ENCODE measurements at regions not wholly inside any gene's neighbourhood (a gene's known extent, or its start where the extent isn't known, plus 50 kb on each side); places are given as distances from the start of the nearest gene placed in this dataset.

- ATAC-seq, result no peak
These were observed 119.3 kb upstream of the BACE2 start for GRCh38 chr21:41048623-41049022.

DNA sequence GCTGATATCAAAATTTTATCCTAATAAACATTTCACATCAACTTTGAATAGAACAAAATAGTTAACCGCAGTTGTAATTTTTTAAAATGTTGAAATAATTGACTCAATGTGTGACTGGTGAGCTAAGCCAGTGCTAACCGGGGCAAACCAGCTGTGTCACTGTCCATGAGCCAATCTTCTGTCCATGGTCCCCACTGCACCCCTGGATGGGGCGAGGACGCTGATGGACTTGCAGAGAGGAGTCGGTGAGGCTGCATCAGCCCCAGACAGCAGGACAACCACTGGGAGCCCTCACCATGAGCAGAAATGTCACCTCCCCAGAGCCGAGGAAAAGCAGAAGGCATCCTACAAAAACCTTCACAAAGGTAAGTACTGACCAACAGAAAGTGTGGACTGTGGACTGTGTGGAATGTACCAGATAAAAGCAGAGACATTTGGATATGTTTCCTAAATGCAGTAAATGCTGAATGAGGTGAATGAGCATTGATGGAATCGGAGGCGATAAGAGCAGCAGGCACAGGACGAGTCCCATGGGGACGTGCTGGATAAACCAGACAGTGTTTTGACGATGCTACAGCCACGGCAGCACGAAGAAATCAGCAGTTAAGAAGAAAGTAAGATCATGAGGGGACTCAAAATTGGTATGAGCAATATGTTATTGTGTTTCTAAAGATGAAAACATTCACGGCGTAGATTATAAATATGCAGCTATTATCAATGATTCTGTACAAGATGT lies 115.0 kb upstream of the BACE2 start:
- no peak for ATAC-seq

DNA sequence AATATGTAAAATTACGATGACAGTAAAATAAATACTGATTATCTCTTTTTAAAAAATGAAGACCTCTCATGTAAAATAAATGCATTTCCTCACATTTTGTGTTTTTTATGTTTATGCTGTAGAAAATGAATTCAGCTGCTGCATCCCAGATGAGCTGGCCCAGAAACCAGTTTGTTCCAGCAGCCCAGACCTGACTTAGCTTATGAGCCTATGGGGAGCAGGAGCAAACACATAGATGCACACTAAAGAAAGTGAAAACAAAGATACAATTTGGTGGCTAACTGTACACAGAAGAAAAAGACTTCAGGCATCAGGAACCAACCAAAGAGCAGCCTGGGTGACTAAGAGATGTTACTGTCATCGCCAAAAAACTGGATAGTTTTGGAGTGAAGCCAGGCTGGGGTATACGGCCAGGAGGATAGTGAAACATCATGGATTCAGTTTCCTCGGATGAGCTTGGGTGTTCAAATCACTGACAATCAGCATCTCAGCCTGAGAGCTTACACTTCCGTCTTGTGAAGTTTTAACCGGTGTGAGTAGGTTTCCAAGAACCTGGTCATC lies 113.9 kb upstream of the BACE2 start:
- ATAC-seq, result no peak

DNA sequence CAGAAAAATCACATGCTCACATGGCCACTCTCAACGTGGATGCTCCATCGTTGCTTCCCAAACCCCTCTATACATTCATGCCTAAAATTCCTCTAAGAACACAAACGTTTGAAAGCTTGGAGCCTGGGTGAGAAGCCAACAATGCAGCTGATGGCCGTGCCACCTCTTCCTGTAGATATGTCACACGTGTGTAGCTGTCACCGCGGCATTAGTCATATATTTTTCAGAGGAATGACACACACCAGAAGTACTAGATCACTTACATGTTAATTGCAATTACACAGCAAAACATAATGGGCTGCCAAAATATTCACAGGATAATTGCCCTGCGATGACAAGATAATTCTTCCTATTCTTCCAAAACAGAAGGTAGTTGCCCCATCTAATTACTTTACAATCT lies 112.7 kb upstream of the BACE2 start:
- ATAC-seq, result no peak

- ATAC-seq, result no peak
These were observed 108.1 kb upstream of the BACE2 start for GRCh38 chr21:41059871-41060270.

- ATAC-seq, result no peak
These were observed 106.3 kb upstream of the BACE2 start for GRCh38 chr21:41061701-41062100.

DNA sequence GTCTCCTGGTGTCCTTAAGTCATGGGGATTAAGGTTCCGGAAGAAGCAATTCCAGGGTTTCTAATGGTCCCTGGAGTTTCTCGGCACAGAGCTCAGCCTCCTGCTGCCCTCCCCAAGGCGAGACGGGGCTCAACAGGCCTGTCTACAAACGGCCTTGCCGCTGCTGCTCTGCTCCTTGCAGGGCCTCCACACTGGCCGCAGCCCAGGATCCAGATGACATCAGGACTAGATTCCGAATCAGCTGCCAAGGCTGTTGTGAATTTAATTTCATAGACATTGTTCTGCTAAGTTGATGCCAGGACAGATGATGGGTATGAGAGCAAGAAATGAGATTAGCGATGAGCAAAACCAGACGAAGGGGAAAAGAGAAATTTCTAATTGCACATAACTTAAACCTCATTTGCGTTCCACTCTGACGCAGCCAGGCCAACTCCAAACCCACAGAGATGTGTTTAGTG lies 103.6 kb upstream of the BACE2 start:
- no peak for ATAC-seq

GRCh38 chr21:41064951-41065350 lies 103.0 kb upstream of the BACE2 start:
- no peak for ATAC-seq

DNA sequence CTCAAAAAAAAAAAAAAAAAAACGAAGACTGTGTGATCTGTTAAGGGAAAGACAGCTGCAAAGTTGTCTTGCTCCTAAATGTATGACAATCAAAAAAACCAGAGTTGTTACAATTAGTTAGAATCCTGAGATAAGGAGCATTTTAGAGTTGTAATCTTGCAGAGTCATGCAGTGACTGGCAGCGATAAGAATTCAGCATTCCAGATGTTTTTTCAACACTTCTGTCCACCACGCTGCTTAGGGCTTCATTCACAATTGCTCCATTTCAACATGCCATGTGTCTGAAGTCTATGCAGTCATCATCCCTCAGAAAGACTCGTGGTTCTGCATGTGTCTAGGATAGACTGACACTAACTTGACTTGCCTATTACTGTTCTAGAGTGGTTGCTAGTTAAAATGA lies 102.4 kb upstream of the BACE2 start:
- ATAC-seq, result no peak

DNA sequence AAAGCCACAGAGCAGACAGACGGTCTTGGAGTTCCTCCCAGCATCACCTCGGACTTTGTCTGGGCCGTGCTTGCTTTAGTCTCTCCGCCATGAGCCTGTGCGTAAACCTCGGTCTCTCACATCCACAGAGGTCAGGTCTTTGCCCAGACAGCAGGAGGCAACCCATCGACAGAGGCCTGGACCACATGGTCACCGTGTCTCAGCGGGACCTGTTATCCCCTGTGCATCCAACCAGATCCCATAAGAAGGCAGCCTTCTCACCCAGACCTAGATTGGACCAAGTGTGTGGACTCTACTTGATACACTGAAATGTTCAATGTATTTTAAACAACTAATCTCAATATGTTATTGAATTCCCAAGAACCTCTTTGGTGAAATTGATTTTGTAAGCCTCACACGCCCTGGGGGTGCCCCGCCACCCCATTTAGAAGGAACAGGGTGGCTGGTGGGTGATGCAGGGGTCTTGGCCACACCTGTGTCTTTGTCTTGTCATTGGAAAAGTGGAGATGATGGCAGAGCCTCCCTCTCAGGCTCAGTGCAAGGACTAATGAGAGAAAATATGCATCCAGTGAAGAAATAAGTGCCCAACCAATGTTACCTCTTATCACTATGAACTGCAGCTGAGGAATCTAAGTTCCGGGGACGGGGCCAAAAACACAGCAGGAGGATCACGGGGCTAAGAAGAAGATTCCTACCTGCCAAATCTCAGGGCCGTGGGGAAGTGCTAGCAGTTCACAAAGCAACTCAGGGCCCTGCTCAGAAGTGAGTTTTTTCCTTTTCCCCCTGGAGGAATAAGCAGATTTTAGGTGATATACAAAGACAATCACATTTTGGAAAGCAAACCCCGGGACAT lies 101.6 kb upstream of the BACE2 start:
- no peak for ATAC-seq

GRCh38 chr21:41067709-41068108 lies 100.3 kb upstream of the BACE2 start:
- no peak for ATAC-seq

- no peak for ATAC-seq
These were observed 99.5 kb upstream of the BACE2 start for GRCh38 chr21:41068496-41068895.

GRCh38 chr21:41068967-41069642 lies 98.9 kb upstream of the BACE2 start:
- ATAC-seq, result peak; percentile 77

DNA sequence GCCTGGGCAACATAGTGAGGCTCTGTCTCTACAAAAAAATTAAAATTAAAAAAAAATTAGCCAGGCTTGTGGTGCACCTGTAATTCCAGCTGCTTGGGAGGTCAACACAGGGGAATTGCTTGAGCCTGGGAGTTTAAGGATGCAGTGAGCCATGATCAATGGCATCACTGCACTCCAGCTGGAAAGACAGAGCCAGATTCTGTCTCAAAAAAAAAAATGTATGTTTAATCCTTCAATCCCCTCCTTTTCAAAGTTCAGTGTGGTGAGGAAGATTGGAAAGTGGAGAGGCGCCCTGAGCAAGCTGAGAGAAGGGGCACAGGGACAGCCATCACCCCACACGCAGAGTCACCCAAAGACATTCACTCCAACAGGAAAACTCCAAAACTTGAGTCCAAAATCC lies 97.7 kb upstream of the BACE2 start:
- no peak for ATAC-seq

DNA sequence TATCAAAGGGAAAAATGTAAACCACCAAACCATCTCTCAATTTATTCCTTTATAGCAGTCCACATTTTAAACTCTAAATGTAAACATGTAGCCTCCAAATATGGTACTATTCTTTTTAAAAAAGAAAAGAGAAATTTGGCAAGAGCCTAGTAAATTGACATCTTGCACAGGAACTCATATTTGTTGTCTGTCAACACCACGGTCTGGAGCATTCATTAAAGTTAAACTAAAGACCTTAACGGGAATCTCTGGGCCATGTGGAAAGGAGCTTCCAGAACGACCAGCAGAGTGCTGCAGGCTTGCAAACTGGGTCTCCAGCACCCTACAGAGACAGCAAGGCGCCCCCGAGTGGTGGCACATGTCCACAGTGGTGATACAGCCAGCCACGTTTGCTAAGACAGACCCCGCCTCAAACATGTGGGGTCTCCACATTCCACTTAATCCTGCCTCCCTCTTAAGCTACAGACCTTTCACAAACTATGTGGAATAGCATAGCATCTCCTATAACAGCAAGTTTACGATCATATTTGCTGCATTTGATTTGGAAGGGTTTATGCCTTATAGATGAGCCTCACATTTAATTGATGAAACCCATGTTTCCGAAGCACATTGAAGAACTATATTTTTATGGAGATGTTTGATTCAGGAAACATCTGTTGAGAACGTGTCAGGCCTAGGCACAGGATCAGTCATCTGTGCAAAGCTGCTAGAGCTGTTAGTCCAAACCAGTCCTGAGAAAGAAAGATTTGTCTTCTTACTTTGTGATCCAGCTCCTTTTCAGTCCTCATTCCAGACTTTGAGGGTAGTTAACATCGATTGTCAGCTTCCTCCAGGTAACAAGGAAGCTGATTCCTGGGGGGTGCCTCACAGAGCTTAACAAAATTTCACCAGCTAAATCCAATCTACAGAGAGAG lies 96.4 kb upstream of the BACE2 start:
- no peak for ATAC-seq

DNA sequence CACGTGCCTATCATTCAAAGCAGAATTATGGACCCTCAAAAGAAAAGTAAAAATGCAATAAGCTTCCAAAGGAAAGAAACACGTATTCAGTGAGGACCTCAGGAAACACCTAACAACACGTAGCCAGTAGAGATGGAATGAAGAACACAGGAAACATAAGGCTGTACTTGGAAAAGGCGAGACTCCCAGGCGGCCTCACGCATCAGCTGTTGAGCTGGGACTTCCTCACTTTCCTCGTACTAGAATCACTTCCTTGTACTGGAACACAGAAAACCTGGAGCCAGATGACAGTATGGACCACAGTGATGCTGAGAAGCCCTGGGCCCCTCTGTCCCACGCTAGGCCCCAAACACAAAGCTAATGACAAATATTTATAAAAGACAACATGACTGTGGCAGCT lies 94.4 kb upstream of the BACE2 start:
- ATAC-seq, result no peak

DNA sequence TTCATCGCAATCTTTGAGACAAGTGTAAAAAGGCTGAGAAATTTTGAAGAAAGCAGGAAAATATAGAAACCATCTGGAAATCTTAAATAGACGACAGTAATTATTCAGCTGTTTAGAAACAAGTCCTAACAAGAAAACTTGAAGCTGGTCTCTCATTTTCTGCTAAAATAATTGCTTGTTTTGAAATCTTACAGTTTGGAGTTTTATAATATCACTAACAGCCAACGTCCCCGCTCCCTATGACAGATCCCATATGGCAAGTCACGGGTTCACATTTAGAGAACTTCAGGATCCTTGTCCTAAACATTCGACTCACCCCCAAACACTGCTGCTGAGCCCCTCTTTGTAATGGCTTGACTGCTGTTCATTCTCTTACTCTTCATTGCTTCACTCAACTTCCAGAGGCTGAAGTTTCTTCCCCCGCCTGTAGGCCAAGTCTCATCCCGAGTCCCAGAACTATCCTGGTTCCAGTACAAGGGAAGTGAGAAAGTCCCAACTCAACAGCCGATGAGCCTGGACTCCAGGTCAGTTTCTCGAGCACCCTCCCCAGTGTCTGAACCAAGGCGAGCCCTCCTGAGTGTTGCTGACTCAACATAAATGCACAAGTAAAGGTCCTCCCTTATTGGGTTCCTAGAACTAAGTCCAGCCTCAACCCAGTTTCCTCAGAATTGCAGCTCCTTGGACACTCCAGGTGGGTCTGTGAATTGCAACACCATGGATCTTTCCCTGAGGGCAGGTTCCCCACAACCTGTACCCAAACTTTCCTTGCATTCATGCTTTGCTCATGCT lies 93.4 kb upstream of the BACE2 start:
- no peak for ATAC-seq

DNA sequence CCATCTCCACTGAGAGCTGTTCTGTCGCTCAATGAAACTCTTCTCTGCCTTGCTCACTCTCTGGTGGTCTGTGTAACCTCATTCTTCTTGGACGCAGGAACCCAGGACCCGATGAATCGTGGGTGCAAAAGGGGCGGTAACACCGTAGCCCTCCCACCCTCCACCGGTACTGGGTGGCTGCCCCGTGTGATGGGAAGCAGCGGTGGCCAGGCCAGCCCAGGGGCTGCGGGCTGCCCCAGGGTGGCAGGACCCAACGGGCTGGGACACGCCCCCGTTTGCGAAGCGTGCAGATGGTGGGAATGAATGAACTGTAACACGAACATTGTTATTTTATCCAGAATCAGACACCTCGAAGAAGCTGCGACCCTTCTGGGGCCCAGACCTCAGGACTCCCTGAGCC lies 92.3 kb upstream of the BACE2 start:
- no peak for ATAC-seq

- no peak for ATAC-seq
These were observed 91.9 kb upstream of the BACE2 start for GRCh38 chr21:41076064-41076463.

DNA sequence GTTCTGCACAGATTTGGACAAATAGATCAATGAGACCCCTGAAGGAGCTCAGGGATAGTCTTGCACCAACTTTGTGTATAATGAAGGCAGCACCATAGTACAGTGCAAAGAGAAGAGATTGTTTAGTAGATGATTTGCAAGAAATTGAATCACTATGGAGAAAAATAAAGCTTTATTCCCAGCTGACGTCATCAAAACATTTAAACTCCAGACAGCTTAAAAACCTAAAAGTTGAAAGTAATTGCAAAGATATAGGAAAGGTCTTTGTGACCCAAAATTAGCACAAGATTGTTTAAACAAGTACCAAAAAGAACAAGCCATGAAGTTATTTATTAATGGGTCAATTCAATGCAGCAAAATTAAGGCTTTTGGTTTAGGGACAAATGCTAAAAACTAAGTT lies 88.8 kb upstream of the BACE2 start:
- ATAC-seq, result no peak

GRCh38 chr21:41080485-41081121 lies 87.4 kb upstream of the BACE2 start:
- no peak for ATAC-seq
